ENCODE measurements at regions not wholly inside any gene's neighbourhood (a gene's known extent, or its start where the extent isn't known, plus 50 kb on each side); places are given as distances from the start of the nearest gene placed in this dataset.

DNA sequence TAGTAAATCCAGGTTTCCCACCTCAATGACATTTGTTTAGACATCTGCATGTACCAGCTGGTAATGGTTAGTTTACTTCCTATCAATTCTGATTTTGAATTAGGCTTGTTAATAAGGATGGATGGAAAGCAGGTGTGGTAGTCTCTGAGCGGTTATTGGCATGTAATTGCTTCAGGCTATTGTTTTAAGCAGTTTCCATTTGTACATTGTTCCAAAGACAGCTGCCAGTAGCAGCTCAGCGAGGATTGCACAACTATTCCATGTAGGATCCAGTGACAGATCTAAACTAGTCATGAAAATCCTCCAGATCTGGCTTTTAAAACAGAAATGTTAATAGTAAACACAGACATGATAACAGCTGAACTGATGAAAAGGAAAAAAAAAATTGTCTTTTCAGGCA, 436.0 kb upstream of the ADARB2 start:
- no peak for DNase-seq (ENCODE audit: low spot score)

DNA sequence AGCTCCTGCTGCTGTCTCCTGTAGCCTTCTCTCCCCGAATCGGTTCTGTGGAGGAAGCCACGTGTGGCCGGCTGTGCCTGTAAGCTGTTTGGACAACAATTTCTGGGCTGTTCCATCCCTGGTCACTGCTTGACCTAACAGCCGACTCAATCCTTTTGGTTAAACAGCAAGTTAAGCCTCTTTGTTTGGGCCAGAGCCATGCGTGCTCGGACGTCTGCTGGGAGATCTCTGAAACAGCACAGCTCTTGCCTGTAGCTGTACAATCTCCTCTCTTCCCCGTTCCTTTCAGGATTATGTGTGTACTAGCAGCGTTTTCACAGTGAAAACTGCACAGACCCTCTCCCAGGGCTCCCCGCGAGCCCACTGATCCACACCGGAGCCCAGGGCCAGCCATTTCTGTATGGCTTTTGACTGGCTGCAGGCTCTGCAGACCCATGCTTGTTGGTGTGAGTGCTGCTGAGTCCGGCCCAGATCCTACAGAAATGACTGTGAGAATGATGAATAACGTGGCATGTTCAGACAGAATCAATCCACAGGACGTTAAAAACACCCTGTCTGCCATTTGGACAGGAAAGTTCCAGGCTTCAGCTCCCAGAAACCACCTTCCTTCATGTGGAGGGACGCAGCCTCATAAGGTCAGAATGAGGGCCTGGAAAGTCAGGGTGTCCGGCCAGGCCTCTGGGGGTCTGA, 428.6 kb upstream of the ADARB2 start:
- DNase-seq (ENCODE audit: low spot score) = no peak

DNA sequence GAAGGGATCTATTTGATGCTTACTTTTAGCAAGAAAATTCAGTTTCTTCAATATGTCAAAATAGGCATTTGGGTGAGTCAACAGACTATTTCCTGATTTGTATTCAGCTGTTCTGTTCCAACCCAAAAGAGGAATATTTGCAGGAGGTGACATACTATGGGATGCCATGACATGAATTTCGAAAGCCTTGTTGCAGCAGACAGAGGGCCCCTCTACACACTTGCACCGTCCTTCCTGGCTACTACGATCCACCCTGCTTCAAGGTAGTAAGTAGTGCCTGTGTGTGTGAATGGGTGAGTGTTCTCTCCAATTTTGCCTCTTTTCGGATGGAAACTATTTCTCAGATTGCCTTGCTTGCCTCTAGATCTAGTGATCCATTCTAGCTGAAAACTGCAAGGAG, 413.0 kb upstream of the ADARB2 start:
- no peak for DNase-seq (ENCODE audit: low spot score)

DNA sequence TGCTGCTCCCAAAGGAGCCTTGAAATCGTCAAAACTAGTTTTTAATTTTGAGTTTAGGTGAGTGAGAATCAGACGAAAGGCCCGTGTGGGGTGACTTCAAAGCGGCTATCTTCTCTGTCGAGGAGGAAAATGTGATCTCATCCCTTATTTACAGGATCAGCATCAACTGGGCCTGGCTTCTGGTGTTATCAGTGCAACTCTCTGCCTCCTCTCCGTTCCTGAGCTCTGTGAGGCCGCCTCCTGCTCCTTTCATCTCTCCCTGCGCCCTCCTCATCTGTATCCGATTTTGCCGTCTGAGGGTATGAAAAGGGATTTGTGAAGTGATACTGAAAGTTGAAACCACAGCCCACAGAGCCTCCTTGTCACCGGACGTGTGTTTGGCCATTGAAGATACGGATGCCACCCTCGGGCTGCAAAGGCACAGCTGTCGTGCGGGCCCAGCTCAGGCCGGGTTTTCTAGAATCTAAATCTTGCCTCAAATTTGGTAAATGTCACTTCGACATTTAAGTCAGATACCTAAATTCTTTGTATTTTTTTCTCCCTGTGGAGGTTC, 408.7 kb upstream of the ADARB2 start:
- no peak for DNase-seq (ENCODE audit: low spot score)

DNA sequence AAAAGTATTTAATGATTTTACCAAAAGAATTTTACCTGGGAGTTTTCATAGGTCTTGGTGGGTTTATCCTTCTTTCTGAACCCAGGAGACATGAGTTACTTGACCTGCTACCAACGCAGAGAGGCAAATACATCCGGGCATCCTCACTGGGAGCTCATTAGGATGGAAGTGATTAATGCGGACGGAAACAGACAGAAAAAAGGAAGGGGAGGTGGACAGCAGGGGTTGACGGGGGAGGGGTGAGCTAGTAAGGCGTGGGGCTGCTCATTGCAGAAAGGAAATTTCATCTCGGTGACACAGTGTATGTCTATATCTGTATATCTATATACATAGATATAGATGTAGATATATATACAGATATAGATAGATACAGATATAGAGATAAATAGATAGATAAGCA, 408.2 kb upstream of the ADARB2 start:
- no peak for DNase-seq (ENCODE audit: low spot score)

DNA sequence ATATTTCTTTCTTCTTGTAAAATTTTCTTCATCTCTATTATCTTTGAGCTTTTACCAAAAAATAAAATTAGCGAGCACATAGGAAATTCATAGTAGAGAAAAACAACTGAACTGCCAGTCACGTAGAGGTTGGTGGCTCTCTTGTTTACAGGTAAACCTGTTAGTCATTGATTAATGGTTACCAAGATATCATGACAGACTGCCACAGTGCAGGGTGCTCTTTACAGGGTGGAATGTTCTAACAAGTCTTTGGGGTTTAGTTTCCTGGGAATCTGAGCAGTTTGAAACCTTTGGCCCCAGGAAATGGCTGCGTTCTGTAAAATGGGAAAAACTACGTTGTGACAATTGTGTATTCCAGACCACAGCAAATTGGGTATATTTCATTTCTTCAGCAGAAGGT, 407.3 kb upstream of the ADARB2 start:
- DNase-seq (ENCODE audit: low spot score) = no peak

DNA sequence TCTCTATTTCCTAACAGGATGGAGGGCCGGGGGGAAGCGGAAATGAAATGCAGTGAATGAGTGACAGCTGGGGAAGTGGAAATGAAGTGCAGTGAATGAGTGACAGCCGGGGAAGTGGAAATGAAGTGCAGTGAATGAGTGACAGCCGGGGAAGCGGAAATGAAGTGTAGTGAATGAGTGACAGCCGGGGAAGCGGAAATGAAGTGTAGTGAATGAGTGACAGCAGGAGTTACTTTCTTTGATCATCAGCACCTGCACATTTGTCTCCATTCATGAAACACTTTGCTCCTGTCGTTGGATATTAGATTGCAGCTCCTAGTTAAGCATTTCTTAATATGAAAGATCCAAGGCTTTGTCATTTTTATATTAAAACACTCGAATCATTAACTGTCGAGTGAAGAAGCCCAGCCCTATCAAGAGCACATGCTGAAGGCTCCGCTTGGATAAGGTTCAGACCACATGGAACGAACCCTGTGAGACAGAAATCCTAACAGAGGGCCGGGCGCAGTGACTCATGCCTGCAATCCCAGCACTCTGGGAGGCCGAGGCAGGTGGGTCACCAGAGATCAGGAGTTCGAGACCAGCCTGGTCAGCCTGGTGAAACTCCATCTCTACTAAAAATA, 406.0 kb upstream of the ADARB2 start:
- DNase-seq (ENCODE audit: low spot score) = no peak

DNA sequence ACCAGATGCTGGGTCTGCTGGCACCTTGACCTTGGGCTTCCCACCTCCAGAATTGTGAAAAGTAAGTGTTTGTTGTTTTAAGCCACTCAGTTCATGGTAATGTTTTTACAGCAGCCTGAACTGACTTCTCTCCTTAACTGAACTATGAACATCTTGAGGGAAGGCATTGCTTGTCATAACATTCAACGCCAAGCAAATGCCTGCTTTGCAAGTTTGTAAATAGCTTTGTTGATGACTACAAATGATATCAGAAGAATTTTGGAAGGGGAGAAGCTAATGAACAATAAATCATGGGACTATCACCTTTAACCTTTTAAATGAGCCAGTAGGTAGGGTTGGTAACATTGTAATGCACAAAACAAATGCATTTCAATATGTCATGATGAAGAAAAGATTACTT, 402.4 kb upstream of the ADARB2 start:
- DNase-seq (ENCODE audit: low spot score) = no peak

DNA sequence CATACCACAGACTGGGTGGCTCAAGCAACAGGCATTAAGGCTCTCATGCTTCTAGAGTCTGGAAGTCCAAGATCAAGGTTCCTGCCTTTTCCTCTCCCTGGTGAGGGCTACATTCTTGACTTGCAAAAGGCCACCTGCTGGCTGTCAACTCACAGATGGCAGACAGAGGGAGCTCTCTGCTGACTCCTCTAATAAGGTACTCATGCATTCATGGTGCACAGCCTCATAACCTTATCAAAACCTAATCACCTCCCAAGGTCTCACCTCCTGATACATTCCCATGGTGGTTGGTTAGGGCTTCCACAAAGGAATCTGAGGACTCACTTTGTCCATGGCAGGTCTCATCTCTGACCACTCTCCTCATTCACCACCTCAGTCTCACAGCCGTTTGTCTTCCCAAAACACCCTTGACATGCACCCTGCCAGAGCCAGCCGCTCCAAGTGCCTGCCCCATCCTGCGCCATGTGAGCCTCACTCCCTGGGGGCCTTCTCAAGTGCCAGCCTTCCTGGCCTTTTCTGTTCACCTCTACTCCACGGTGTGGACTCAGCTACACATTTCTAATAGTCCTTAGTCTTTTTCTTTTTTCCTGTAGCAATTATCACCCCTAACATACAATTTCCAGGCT, 400.3 kb upstream of the ADARB2 start:
- no peak for DNase-seq (ENCODE audit: low spot score)

DNA sequence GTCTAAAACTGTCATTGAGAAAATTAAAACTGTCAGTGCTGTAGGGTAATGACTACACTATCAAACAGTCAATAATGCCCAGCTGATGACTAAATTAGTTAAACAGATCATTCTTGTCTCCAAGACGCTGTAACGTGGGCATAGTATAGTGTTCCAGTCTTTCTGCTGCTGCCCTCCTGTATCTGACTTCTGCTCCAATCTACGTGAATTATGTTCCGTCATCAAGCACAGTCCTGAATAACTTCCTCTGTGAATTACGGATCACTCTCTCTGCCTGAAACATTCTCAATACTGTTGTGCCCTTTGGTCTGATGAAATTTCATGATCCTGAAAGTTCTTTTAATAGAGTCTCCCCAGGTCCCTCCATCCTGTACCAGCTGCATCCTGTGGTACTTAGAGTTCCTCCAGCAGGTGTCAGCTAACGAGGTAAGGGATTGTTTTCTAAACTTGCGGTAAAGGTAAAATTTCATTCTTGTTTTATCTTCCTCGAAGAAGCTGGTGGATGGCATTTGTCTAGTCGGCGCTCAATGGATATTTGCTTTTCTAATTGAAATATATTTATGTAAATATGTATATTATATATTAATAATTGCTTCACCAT, 393.5 kb upstream of the ADARB2 start:
- DNase-seq (ENCODE audit: low spot score) = no peak

DNA sequence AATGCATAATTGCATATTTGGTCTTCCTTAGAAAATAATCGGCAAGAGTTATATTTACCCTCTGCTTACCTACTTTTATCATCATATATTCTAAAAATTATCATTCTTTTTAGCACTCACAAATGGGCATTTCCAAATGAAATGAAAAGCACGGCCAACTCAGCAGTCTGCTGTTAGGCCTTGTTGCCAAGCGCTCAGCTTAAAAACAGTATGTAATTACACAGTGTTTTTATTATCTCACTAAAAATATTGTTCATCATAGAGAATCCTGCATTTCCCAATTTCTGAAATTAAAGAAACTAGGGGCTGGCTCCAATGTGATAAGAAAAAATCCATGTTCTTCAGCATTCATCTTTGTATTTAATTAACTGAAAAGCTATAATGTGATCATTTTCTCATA, 391.7 kb upstream of the ADARB2 start:
- no peak for DNase-seq (ENCODE audit: low spot score)

DNA sequence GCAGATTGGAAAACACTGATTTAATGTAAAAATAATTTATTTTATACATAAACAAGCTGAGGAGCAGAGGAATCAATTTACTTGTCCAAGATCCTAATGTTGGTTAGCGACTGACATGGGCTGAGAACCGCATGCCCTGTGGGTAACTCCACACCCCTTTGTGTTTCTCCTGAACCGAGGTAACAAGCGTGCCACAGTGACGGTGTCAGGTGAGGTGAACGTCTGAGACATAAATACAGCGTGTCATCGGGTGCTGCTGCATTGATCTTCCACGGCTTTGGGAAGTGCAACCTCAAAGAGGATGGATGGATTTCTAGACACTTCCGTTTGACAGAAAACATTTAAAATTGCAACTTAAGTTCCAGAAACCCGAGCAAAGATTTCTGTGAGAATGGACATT, 386.8 kb upstream of the ADARB2 start:
- DNase-seq (ENCODE audit: low spot score) = no peak

DNA sequence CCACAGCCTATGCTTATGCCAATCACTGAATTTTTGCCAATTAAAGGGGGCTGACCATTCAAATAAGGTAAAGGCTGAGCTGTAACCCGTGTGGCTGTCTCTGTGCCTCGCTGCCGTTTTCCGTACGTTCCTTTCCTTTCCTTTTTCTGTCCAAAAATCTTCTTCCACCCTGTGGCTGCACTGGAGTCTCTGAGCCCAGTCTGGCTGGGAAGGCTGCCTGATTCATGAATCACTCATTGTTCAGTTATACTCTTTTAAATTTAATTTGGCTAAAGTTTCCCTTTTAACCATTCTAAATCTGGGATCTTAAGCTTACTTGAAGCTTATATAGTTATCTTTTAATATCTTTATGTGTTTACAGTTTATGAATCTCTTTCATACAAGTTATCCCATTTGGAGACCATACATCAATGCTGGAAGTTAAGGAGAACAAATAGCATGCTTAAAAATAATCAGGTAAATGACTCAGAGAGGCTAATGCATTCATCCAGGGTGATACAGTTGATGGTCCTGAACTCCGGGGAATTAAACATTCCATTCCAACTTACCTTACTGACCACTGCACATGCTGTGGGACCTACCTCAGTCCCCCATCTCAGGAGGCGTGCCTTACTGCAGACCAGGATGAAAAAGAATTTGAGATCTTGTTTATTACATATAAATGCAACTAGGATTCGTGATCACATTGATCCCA, 385.3 kb upstream of the ADARB2 start:
- no peak for DNase-seq (ENCODE audit: low spot score)

DNA sequence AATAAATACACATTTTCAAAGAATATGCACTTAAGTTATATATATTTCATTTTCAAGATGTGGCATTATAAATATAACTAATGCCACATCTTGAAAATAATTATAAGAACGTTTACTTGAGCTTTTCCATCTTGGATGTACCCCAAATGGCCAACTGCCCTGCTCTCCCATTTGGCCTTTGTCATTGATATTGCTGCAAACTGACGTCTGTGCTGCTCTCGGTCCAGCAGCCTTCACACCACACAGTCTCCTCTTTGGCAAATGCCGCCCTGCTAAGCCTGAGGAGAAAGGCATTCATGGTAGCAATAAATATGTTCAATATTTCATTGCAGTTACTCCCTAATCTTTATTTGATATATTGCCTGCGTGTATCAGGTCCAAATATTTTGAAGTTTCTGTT, 384.6 kb upstream of the ADARB2 start:
- DNase-seq (ENCODE audit: low spot score) = no peak

DNA sequence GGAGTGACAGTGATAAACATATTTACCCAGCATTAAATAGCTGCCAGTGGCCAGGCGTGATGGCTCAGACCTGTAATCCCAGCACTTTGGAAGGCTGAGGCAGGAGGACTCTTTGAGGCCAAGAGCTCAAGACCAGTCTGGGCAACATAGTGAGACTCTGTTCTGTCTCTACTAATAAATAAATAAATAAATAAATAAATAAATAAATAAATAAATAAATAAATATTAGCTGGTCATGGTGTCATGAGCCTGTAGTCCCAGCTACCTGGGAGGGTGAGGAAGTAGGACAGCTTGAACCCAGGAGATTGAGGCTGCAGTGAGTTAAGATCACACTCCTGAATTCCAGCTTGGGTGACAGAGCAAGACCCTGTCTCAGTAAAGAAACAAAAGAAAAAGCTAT, 384.0 kb upstream of the ADARB2 start:
- no peak for DNase-seq (ENCODE audit: low spot score)

DNA sequence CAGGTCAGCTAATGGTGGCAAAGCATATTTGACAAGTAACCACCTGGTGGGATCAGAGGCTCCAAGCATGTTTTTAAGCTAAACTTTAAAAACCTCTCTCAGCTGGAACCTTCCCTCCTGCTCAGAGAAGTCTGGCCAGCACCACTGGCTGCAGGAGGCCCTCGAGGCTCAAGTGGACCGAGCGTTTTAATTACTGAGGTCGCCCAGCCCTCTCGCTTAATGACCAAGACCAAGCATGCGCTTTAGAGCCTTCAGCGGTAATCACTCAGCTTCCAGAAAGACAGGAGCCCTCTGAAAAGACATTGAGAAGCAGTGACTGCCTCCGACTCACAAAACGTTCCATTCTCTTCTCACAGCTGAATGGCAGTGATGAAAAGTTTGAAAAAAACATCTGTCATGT, 383.4 kb upstream of the ADARB2 start:
- no peak for DNase-seq (ENCODE audit: low spot score)

DNA sequence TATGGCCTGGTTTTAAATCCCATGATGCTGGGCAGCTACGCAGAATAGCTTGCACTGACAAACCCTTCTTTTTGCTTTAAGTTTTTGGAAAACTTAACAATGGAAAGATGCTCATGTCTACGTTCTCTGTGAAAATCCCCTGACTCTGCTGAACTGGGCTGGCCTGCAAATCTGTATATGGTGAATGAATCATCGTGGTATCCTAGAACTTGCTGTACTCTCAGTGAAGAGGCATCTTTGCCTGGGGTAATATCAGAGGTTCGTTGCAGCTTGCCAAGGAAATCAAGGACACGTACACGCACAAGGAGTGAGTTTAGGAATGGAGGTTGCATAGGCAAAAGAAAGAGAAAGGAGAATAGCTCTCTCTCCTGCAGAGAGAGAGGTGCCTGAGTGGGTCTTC, 382.0 kb upstream of the ADARB2 start:
- DNase-seq (ENCODE audit: low spot score) = no peak

DNA sequence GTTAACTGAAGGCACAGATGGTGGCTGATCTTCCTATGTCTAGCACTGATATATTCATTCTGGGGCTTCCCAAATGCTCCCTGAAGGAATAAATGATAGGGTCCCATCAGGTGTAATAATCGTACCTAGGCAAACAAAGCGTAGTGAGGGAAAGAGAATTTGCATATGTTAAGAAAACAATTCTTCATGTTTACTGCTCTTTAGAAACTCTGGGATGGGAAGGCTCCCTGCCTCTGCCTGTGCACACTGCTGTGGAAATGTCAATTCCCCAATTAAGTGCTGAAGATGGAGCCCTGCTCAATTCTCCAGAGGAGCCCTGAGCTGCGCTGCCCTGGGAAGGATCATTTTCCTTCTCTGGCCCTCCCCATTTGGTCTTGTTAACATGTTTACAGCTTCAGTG, 380.9 kb upstream of the ADARB2 start:
- no peak for DNase-seq (ENCODE audit: low spot score)

DNA sequence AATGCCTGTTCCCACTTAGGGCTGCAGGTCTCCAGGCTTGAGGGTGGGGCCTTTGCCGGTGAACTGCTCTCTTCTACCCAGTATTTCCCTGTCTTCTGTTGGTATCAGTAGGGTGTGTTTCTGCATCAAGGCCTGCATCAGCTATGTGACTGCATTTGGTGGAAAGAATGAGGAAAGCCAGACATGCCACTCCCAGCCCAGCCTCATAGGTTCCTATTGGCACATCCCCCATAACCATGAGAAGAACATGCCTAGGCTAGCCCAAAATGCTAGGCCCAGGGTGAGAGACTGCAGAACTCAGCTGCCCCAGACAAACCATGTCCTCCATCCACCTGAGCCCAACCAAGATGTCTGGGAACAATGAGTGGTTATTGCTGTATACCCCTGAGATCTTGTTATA, 380.3 kb upstream of the ADARB2 start:
- no peak for DNase-seq (ENCODE audit: low spot score)

DNA sequence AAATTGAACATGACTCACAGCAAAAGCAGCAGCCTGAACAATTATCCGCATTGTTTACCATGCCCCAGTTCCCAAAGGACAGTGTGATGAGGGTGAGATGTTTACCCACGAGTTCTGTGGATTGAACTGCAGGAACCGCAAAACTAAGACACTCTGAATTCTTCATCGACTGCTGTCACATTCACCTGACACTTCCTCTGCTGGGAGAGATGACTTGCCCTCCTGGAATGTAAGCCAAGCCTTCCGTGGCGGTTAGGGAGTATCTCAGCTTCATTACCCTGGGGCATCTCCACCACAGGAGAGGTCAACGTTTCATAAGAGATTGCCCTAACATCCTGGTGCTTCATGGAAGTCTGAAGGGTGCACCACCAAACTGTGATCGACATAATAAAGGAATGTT, 374.6 kb upstream of the ADARB2 start:
- no peak for DNase-seq (ENCODE audit: low spot score)

DNA sequence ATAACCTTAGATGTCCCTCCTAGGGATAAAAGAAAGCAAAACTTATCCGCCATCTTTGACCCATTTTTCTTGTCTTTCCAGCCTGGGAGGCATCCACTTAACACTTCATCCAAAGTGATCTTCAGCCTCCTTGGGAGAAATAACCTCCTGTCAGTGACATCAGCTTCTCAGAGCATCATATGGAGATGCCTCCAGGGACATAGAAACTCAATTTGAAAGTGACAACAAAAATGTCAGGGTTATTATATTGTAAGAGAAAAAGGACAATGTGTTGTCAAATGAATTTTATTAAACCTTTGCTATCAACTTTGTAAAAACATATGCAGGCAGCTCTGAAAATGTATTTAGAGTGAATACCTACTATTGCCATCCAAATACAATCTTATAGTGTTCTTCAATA, 371.2 kb upstream of the ADARB2 start:
- DNase-seq (ENCODE audit: low spot score) = no peak

DNA sequence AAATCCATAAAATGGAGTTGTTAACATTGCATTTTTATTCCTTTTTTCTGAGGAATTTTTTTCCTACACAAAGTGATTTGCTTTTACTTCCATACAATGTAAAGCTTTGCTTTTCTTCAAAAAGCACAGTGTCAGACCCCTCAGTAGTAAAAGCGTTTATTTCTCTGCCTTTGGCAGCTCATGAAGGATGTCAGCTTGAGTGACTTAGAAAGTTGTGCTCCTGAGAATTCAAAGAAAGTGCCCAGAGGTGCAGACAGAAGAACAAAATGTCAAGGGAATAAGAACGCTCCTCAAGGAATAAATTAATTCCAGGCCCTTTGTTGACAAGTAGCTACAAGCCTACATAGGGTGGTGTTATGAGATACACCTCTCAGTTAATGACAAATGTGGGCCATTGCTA, 369.3 kb upstream of the ADARB2 start:
- DNase-seq (ENCODE audit: low spot score) = no peak

DNA sequence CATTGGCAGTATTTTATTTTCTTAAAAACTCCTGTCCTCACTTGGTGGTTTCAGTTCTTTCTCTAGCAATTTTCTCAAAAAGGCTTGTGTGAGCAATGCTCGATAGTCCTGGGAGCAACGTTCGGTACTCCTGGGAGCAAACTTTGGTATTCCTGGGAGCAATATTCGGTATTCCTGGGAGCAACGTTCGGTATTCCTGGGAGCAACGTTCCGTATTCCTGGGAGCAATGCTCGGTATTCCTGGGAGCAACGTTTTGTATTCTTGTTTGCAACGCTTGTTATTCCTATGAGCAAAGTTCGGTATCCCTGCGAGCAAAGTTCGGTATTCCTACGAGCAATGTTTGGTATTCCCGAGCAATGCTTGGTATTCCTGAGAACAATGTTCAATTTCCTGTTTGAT, 362.0 kb upstream of the ADARB2 start:
- DNase-seq (ENCODE audit: low spot score) = no peak

Data from GM03348 (cell line).